GM19023 (cell line): ENCODE measurements at regions not wholly inside any gene's neighbourhood (a gene's known extent, or its start where the extent isn't known, plus 50 kb on each side); places are given as distances from the start of the nearest gene placed in this dataset.

Source experiments
- ATAC-seq: cut with Tn5 transposase; IDR thresholded peaks from one replicate; pipeline ENCODE4 v1.9.1; 2021; ENCODE audit warnings: mild to moderate bottlenecking, moderate library complexity; ENCODE audit not compliant: unreplicated experiment

GRCh38 chrX:45894864-45895645 lies 650.2 kb downstream of the ZNF674 start:
- ATAC-seq = no peak

GRCh38 chrX:45889471-45889870 lies 655.8 kb downstream of the ZNF674 start:
- ATAC-seq = no peak

- no peak for ATAC-seq
Observed at GRCh38 chrX:45888518-45888917, 656.7 kb downstream of the ZNF674 start.

- ATAC-seq = no peak
Observed at GRCh38 chrX:45885931-45886330, 659.3 kb downstream of the ZNF674 start.

- no peak for ATAC-seq
Observed at GRCh38 chrX:45879512-45879911, 665.7 kb downstream of the ZNF674 start.

GRCh38 chrX:45876206-45876605 lies 669.0 kb downstream of the ZNF674 start:
- ATAC-seq = no peak

- no peak for ATAC-seq
Observed at GRCh38 chrX:45873781-45874180, 671.4 kb downstream of the ZNF674 start.

GRCh38 chrX:45872480-45872879 lies 671.8 kb upstream of the DIPK2B start:
- ATAC-seq = no peak

- no peak for ATAC-seq
Observed at GRCh38 chrX:45868425-45868824, 667.7 kb upstream of the DIPK2B start.

- ATAC-seq = no peak
Observed at GRCh38 chrX:45862801-45863200, 662.1 kb upstream of the DIPK2B start.

GRCh38 chrX:45860450-45860849 lies 659.8 kb upstream of the DIPK2B start:
- no peak for ATAC-seq

GRCh38 chrX:45859407-45859806 lies 658.7 kb upstream of the DIPK2B start:
- ATAC-seq = no peak

- no peak for ATAC-seq
Observed at GRCh38 chrX:45852884-45853283, 652.2 kb upstream of the DIPK2B start.

GRCh38 chrX:45851434-45851991 lies 650.8 kb upstream of the DIPK2B start:
- ATAC-seq = no peak

- no peak for ATAC-seq
Observed at GRCh38 chrX:45850775-45851433, 650.2 kb upstream of the DIPK2B start.

GRCh38 chrX:45850197-45850774 lies 649.6 kb upstream of the DIPK2B start:
- no peak for ATAC-seq

- ATAC-seq = no peak
Observed at GRCh38 chrX:45849261-45849862, 648.7 kb upstream of the DIPK2B start.

- no peak for ATAC-seq
Observed at GRCh38 chrX:45847961-45848360, 647.3 kb upstream of the DIPK2B start.

- ATAC-seq = no peak
Observed at GRCh38 chrX:45846328-45846727, 645.7 kb upstream of the DIPK2B start.

GRCh38 chrX:45845142-45845541 lies 644.5 kb upstream of the DIPK2B start:
- ATAC-seq = no peak

- ATAC-seq = no peak
Observed at GRCh38 chrX:45843518-45843917, 642.8 kb upstream of the DIPK2B start.
